Natural killer cell (primary cell): ENCODE measurements at regions not wholly inside any gene's neighbourhood (a gene's known extent, or its start where the extent isn't known, plus 50 kb on each side); places are given as distances from the start of the nearest gene placed in this dataset.
"Not testable (repeated sequence)": the region's sequence is repeated elsewhere in the genome, so short reads cannot be mapped to it uniquely, and the experiment has no call there.

ENCODE experiments used
- ATAC-seq, 3 donors: fragments of 150-1000 bp in 2 of 3; fragments of 200-7000 bp in 1 of 3; cut with Tn5 transposase; 1 replicate in 1 of 3; 2 replicates in 2 of 3; pipeline ENCODE4 v1.10.0; 2021; ENCODE audit warnings: mild to moderate bottlenecking in 2 of 3, moderate library complexity in 2 of 3
- DNase-seq, 2 donors: peaks; one replicate each; pipeline versions ENCODE4 v3.0.0 to v3.0.0-alpha.2; 2013 to 2021; ENCODE audit warnings: mixed read lengths in 1 of 2
- H3K27ac ChIP-seq: one replicate; pipeline ENCODE4 v1.5.1; 2013; ENCODE audit warnings: mild to moderate bottlenecking, low read length
- H3K27me3 ChIP-seq: one replicate; pipeline ENCODE4 v1.6.1; 2013; ENCODE audit warnings: low read length; ENCODE audit not compliant: control insufficient read depth, insufficient read depth
- H3K36me3 ChIP-seq: one replicate; pipeline ENCODE4 v1.6.1; 2013; ENCODE audit warnings: low read length; ENCODE audit not compliant: control insufficient read depth, insufficient read depth
- H3K4me1 ChIP-seq: one replicate; pipeline ENCODE4 v1.6.1; 2013; ENCODE audit warnings: low read length; ENCODE audit not compliant: control insufficient read depth, insufficient read depth
- H3K4me3 ChIP-seq: one replicate; pipeline ENCODE4 v1.5.1; 2013; ENCODE audit warnings: low read length
- H3K9me3 ChIP-seq: one replicate; pipeline ENCODE4 v1.6.1; 2013; ENCODE audit warnings: low read length; ENCODE audit not compliant: control insufficient read depth, insufficient read depth
- H3K27ac Mint-ChIP-seq, 2 donors: one replicate each; pipeline ENCODE4 v1.8.0; 2022; ENCODE audit warnings: mild to moderate bottlenecking in 2 of 2, mixed read lengths in 2 of 2, moderate library complexity in 1 of 2
- H3K27me3 Mint-ChIP-seq, 2 donors: one replicate each; pipeline ENCODE4 v1.8.0; 2022; ENCODE audit warnings: low read depth in 2 of 2, mixed read lengths in 2 of 2
- H3K36me3 Mint-ChIP-seq: one replicate; pipeline ENCODE4 v1.8.0; 2022; ENCODE audit warnings: mixed read lengths
- H3K4me1 Mint-ChIP-seq, 2 donors: one replicate each; pipeline ENCODE4 v1.8.0; 2022; ENCODE audit warnings: mixed read lengths in 2 of 2
- H3K4me3 Mint-ChIP-seq: one replicate; pipeline ENCODE4 v1.8.0; 2022; ENCODE audit warnings: mild to moderate bottlenecking, moderate library complexity, mixed read lengths
- H3K9me3 Mint-ChIP-seq, 2 donors: one replicate each; pipeline ENCODE4 v1.8.0; 2022; ENCODE audit warnings: mixed read lengths in 2 of 2
- WGBS: methylation state at CpG from one replicate; pipeline ENCODE4 v1.1.7; 2013; ENCODE audit warnings: missing lambda C conversion rate; ENCODE audit not compliant: insufficient coverage; 5-methylcytosine and 5-hydroxymethylcytosine counted together
- intact Hi-C: fragments of 100-400 bp; cut with micrococcal nuclease; formaldehyde crosslinking; loops from one replicate; pipeline ENCODE4 v1.14.2; 2022
- TF ChIP-seq, protein P1 (sequence below): fragments of 200-600 bp; IDR thresholded peaks from one replicate; pipeline ENCODE4 v1.8.0; 2022; ENCODE audit warnings: antibody characterized with exemption

DNA sequence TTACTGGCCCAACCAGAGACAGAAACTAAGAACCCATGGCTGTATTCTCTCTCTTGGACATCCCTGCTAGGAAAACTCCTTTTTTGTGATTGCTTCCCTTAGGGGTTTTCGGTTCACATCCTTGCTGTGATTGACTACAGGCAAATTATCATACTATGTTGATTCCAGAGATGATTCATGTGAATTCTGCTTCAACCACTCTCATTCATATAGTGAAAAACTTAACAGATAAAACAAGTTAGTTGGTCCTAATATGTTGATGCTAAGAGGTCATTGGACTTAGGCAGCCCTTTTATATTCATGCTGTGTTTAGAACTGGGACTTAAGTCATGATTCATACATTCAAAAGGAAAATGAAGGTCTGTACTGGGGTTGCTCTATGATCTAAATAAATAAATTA, 76.9 kb upstream of the CCN2 start:
- Histone ChIP-seq H3K36me3 (no peaks in the 10 kb centered on the region), H3K4me3 (no peak overlapping the region), H3K27ac (no peak overlapping the region), H3K9me3 (no peaks in the 10 kb centered on the region), H3K27me3 (no peaks in the 10 kb centered on the region), H3K4me1 (no peaks in the 10 kb centered on the region)
- no peak overlapping the region for H3K4me3 Mint-ChIP-seq
- 80% methylated on average over 1 of the region's 1 CpG for WGBS
- intact Hi-C loops = no loop called here
- no peaks in the 10 kb centered on the region for H3K4me1 Mint-ChIP-seq
- ATAC-seq = no peak
- TF ChIP-seq, protein P1, sequence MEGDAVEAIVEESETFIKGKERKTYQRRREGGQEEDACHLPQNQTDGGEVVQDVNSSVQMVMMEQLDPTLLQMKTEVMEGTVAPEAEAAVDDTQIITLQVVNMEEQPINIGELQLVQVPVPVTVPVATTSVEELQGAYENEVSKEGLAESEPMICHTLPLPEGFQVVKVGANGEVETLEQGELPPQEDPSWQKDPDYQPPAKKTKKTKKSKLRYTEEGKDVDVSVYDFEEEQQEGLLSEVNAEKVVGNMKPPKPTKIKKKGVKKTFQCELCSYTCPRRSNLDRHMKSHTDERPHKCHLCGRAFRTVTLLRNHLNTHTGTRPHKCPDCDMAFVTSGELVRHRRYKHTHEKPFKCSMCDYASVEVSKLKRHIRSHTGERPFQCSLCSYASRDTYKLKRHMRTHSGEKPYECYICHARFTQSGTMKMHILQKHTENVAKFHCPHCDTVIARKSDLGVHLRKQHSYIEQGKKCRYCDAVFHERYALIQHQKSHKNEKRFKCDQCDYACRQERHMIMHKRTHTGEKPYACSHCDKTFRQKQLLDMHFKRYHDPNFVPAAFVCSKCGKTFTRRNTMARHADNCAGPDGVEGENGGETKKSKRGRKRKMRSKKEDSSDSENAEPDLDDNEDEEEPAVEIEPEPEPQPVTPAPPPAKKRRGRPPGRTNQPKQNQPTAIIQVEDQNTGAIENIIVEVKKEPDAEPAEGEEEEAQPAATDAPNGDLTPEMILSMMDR = no peak
- H3K9me3 Mint-ChIP-seq = no peaks in the 10 kb centered on the region
- no peak overlapping the region for H3K27ac Mint-ChIP-seq
- H3K36me3 Mint-ChIP-seq = no peaks in the 10 kb centered on the region
- no peak for DNase-seq
- H3K27me3 Mint-ChIP-seq = no peaks in the 10 kb centered on the region

DNA sequence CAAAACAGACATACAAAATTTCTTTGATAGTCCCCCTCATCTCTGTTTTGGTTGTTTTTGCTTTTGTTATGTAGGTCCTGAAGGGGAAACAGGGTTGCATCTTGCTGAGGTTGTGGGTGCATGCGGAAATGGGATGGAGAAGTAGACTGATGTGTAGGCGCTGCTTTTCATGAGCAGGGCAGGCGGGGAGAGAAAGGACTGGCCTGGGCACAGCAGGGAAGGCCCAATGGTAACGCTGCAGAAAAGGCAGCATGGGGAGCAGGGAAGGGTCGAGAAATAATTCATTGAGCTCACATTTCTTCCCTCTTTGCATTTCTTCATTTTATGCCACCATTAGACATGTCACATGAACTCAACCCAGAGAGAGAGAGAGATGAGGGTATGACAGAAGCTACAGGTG, 74.3 kb upstream of the CCN2 start:
- H3K4me3 ChIP-seq = no peak overlapping the region
- no peaks in the 10 kb centered on the region for H3K27me3 ChIP-seq
- Mint-ChIP-seq H3K4me1 (no peaks in the 10 kb centered on the region), H3K36me3 (no peaks in the 10 kb centered on the region), H3K4me3 (no peak overlapping the region), H3K27ac (no peak overlapping the region), H3K27me3 (no peaks in the 10 kb centered on the region), H3K9me3 (no peaks in the 10 kb centered on the region)
- intact Hi-C loops = no loop called here
- H3K4me1 ChIP-seq = no peaks in the 10 kb centered on the region
- no peaks in the 10 kb centered on the region for H3K36me3 ChIP-seq
- ATAC-seq (no peak), DNase-seq (no peak)
- TF ChIP-seq, protein P1 = no peak
- 97% methylated on average over 3 of the region's 5 CpGs for WGBS
- no peak overlapping the region for H3K27ac ChIP-seq
- no peaks in the 10 kb centered on the region for H3K9me3 ChIP-seq

DNA sequence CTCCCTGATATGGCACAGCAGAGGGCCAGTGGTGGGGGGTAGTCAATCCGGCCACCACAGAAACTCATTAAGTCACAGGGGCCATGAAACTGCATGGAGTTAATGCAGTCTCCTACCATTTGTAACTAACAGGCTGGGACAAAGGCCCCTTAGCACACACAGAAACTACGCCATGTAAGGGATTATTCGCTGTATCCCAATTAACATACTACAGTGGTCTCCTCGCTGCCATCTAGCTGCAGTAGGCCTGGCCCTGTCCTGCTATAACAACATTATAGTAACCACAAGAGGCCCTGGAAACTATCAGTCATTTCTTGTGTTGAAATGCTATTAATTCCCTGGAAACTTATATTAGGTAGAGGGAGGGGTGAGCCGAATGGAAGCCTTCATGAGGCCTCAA, 72.3 kb upstream of the CCN2 start:
- Mint-ChIP-seq H3K27me3 (no peaks in the 10 kb centered on the region), H3K4me3 (no peak overlapping the region), H3K27ac (no peak overlapping the region), H3K36me3 (no peaks in the 10 kb centered on the region), H3K9me3 (no peaks in the 10 kb centered on the region), H3K4me1 (no peaks in the 10 kb centered on the region)
- no peak overlapping the region for H3K4me3 ChIP-seq
- H3K27ac ChIP-seq = no peak overlapping the region
- H3K36me3 ChIP-seq = no peaks in the 10 kb centered on the region
- TF ChIP-seq, protein P1 = no peak
- H3K9me3 ChIP-seq = no peaks in the 10 kb centered on the region
- 97% methylated on average over 5 of the region's 5 CpGs for WGBS
- ATAC-seq (no peak), DNase-seq (no peak)
- H3K27me3 ChIP-seq = no peaks in the 10 kb centered on the region
- intact Hi-C loops = no loop called here
- H3K4me1 ChIP-seq = no peaks in the 10 kb centered on the region

DNA sequence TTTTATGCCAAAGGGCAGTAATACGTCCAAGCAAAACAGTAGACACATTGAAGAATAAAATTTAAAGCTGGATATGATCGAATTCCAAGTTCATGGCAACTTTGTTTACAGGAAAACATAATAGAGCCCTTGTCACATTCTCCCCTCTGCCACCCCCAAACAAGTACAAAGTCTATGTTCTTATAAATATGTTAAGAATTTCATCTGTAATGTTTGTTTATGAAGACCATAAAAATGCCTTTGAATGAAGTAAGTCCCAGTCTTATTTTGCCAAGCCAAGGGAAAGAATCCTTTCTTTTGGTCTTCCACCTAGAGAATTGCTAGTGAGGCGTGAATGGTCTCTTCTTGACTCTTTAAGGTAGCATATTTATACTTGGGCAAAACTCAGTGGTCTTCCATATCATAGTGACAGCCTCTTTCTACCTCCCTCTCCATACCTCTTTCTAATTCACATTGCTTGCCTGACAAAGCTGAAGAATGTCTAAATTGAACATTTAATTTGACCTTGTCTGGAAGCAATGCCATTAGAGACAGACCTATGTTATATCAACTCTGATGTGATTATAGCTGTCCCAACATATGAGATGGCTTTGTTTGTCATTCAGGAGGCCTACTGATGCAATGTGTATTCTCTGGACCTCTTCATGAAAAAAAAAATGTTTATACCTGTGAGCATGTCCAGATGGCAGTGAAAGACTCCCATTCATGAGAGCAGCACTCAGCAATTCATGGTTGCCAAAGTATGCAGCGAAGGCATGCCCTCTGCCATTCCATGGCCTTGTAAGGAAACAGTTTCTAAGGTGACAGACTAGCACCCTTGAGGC, 70.6 kb upstream of the CCN2 start:
- no peaks in the 10 kb centered on the region for H3K9me3 Mint-ChIP-seq
- H3K27ac Mint-ChIP-seq = no peak overlapping the region
- H3K27me3 ChIP-seq = no peaks in the 10 kb centered on the region
- DNase-seq (no peak), ATAC-seq (no peak)
- no peak overlapping the region for H3K27ac ChIP-seq
- intact Hi-C loops = no loop called here
- no peak overlapping the region for H3K4me3 ChIP-seq
- TF ChIP-seq, protein P1 = no peak
- H3K9me3 ChIP-seq = no peaks in the 10 kb centered on the region
- H3K4me1 ChIP-seq = no peaks in the 10 kb centered on the region
- H3K36me3 Mint-ChIP-seq = no peaks in the 10 kb centered on the region
- no peak overlapping the region for H3K4me3 Mint-ChIP-seq
- H3K4me1 Mint-ChIP-seq = no peaks in the 10 kb centered on the region
- H3K27me3 Mint-ChIP-seq = no peaks in the 10 kb centered on the region
- 82% methylated on average over 4 of the region's 4 CpGs for WGBS
- no peaks in the 10 kb centered on the region for H3K36me3 ChIP-seq

DNA sequence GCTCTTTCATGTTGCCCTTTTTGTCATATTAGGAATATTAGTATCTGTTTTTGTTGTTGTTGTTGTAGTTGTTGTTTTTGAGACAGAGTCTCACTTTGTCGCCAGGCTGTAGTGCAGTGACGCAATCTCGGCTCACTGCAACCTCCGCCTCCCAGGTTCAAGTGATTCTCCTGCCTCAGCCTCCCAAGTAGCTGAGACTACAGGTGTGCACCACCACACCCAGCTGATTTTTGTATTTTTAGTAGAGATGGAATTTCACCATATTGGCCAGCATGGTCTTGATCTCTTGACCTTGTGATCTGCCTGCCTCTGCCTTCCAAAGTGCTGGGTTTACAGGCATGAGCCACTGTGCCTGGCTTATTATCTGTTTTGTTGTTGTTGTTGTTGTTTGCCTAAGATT, 69.7 kb upstream of the CCN2 start:
- 96% methylated on average over 4 of the region's 4 CpGs for WGBS

More for the DNA sequence above, 69.7 kb upstream of the CCN2 start:
- H3K4me1 Mint-ChIP-seq, intact Hi-C loops, H3K27ac ChIP-seq, H3K36me3 Mint-ChIP-seq, H3K4me1 ChIP-seq, H3K27ac Mint-ChIP-seq, ATAC-seq, H3K4me3 ChIP-seq, H3K9me3 ChIP-seq, H3K4me3 Mint-ChIP-seq, DNase-seq, H3K9me3 Mint-ChIP-seq, H3K27me3 Mint-ChIP-seq, H3K36me3 ChIP-seq, H3K27me3 ChIP-seq: not testable (repeated sequence)
